ENCODE measurements at regions not wholly inside any gene's neighbourhood (a gene's known extent, or its start where the extent isn't known, plus 50 kb on each side); places are given as distances from the start of the nearest gene placed in this dataset.

DNA sequence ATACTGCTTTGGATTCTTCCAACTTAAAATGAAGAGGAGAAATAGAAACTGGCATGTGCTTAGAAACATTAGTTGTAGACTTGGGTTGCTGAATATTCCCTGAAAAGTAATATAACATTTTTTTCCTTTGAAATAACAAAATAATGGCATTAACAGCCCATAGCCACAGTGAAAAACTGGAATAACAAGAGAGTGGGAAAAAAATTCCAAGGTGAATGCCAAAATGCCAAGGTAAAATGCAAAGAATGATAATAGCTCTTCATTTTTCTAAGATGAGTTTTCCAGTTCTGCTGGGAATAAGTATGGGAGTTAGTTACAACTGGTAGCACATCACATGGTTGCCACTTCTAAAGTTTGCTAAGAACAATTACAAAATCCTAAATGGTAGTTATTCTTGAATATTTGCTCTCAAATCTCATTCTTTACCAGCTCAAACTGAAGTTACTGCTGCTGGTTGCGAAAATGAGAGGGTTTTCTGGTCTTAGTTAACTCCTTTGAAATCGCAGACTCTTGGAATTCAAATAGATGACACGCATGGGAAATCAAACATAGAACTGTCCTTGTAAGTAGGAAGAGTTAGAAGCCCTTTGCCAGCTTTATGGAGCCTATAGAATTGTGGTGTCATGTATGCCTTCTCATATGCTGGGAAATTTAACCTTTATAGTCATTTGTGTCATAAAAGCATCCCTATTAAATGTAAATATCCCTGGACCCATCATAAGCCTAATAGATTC lies 165.0 kb upstream of the DCN start:
- no peak for DNase-seq (ENCODE audit: insufficient read length, low spot score)
- no peak for FAIRE-seq
- TF ChIP-seq, protein P1, sequence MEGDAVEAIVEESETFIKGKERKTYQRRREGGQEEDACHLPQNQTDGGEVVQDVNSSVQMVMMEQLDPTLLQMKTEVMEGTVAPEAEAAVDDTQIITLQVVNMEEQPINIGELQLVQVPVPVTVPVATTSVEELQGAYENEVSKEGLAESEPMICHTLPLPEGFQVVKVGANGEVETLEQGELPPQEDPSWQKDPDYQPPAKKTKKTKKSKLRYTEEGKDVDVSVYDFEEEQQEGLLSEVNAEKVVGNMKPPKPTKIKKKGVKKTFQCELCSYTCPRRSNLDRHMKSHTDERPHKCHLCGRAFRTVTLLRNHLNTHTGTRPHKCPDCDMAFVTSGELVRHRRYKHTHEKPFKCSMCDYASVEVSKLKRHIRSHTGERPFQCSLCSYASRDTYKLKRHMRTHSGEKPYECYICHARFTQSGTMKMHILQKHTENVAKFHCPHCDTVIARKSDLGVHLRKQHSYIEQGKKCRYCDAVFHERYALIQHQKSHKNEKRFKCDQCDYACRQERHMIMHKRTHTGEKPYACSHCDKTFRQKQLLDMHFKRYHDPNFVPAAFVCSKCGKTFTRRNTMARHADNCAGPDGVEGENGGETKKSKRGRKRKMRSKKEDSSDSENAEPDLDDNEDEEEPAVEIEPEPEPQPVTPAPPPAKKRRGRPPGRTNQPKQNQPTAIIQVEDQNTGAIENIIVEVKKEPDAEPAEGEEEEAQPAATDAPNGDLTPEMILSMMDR (IDR thresholded peaks at IDR 0.05; ENCODE audit: insufficient read depth, missing control alignments): no peak

DNA sequence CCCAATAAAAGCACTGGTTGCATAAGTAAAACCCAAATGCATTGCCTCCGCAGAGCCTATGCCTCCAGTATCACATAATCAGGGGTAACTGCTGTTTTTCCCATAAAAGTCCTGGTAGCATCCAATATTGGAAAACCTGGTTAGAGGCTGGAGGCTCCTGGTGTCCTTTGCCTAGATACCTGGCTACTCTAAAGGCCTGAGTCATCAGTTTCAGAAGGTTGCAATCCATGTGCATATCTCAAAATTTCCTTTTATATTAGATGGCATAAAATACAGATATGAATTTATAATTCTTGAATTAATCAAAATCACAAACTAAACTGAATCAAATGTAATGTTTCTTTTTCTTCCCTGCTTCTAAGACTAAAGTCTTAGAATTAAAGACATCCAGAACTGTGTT lies 164.2 kb upstream of the DCN start:
- DNase-seq (ENCODE audit: insufficient read length, low spot score) (no peak), FAIRE-seq (no peak)
- TF ChIP-seq, protein P1 (IDR thresholded peaks at IDR 0.05; ENCODE audit: insufficient read depth, missing control alignments): no peak

DNA sequence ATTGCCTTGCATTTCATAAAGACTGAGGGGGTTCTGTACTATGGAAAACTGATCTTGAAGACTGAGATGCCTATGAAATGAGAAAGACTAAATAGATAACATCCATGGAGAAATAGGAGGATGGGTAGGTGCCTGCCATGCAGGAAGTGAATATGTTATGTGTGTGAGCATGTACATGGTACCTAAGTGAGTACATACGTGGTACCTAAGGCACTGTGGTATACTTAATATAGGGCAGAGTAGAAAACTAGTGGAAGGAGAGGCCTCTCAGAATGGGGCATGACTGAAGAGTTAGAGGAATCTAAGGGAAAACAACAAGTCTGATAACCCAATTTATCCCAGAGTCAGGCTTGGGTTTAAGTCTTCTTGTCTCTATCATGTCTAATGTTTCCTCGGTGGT lies 161.8 kb upstream of the DCN start:
- TF ChIP-seq, protein P1 (IDR thresholded peaks at IDR 0.05; ENCODE audit: insufficient read depth, missing control alignments): no peak
- DNase-seq (ENCODE audit: insufficient read length, low spot score) (no peak), FAIRE-seq (no peak)

DNA sequence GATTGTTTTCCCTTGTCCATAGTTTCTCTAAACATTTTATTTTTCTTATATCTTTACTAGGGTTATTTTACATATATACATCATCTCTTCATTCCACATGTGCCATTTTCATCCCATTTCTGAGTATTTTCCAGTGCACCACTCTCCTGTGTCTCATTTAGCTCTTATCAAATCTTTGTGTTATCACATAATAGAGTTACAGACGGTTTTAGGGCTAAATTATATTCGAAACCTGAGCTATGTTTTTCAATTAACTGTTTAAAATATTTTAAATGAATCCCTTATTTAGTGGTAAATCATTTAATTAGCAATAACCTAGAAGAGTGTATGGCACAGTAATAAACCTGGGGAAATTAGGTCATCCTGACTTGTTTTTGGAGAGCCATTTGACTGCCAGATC lies 160.4 kb upstream of the DCN start:
- FAIRE-seq: no peak
- no peak for DNase-seq (ENCODE audit: insufficient read length, low spot score)
- TF ChIP-seq, protein P1 (IDR thresholded peaks at IDR 0.05; ENCODE audit: insufficient read depth, missing control alignments): no peak

DNA sequence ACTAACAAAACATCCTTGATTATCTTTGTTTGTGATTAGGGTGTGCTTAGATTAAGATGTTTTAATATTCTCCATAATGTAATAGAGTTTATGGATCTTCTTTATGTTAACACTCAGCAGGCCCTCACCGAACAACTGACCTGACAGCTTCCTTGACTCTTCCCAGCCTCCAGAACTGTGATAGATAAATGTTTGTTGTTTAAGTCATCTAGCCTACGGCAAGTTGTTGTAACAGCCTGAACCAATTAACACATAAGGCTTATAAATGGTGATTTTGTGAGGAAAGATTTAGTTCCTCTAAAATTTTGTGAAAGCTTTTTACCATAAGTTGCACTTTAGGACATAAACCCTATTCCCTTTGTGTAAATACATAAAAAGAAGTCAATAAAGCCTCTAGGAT lies 156.5 kb upstream of the DCN start:
- TF ChIP-seq, protein P1 (IDR thresholded peaks at IDR 0.05; ENCODE audit: insufficient read depth, missing control alignments): no peak
- FAIRE-seq (no peak), DNase-seq (ENCODE audit: insufficient read length, low spot score) (no peak)

DNA sequence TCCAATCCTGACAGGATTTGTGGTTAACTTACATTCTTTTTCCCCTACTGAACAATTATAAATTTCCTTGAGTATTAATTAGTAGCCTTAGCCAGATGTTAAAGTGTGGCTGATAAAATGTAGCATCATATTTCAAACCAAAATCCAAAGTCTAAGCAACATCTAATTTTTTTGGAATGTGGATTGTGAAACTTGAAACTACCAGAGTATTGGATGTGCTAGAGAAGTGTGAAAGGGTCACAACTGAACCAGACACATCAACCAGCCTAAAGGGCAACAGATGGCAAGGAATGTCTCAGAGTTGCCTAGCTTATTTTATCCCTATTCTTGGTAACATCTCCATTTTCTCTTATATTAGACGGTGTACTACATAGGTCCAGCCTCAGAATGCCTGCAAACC lies 153.1 kb upstream of the DCN start:
- DNase-seq (ENCODE audit: insufficient read length, low spot score) (no peak), FAIRE-seq (no peak)
- TF ChIP-seq, protein P1 (IDR thresholded peaks at IDR 0.05; ENCODE audit: insufficient read depth, missing control alignments): no peak

DNA sequence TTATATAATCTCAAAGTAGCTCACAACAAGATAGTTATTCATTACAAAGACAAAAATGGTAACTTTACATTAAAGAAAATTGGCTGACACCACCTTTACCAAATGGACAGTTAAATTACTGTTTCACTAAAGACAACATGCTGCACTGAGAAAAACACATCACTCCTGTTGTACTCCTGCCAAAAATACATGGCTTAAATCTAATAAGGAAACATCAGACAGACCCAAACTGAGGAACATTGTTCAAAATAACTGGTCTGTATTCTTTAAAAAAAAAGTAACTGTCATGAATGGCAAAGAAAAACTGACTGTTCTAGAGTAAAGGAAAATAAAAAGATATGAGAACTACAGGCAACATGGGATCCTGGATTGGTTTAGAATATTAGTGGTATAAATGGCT lies 151.3 kb upstream of the DCN start:
- TF ChIP-seq, protein P1 (IDR thresholded peaks at IDR 0.05; ENCODE audit: insufficient read depth, missing control alignments): no peak
- DNase-seq (ENCODE audit: insufficient read length, low spot score) (no peak), FAIRE-seq (no peak)

Data from D721Med (cell line).